ENCODE measurements at regions not wholly inside any gene's neighbourhood (a gene's known extent, or its start where the extent isn't known, plus 50 kb on each side); places are given as distances from the start of the nearest gene placed in this dataset.

GRCh38 chr3:18888819-18889218 is 259.5 kb upstream of the KCNH8 start:
- Histone ChIP-seq H3K4me1 (replicated peaks; ENCODE audit: insufficient read depth) (no peaks in the 10 kb centered on the region), H3K9me3 (ENCODE audit: insufficient read depth, low read depth) (no peaks in the 10 kb centered on the region; the same call in 1 of the 2 replicates), H3K36me3 (ENCODE audit: low read depth) (no peaks in the 10 kb centered on the region), H4K20me1 (ENCODE audit: insufficient read depth) (no peaks in the 10 kb centered on the region), H3K79me2 (ENCODE audit: low read depth) (no peaks in the 10 kb centered on the region), H2AFZ (no peak overlapping the region), H3K9me2 (ENCODE audit: insufficient read depth) (no peaks in the 10 kb centered on the region), H3F3A (ENCODE audit: insufficient read depth, low read depth) (no peaks in the 10 kb centered on the region), H3K27ac (no peak overlapping the region), H3K27me3 (ENCODE audit: insufficient read depth, low read depth) (no peaks in the 10 kb centered on the region), H3K4me3 (no peak overlapping the region), H3K4me2 (no peak overlapping the region)
- no peak for TF ChIP-seq EZH2 (IDR thresholded peaks at IDR 0.05; ENCODE audit: low read depth)
- ChIA-PET CTCF (no interaction called here), POLR2A (ENCODE audit: unreplicated experiment) (no interaction called here)
- no peak for DNase-seq
- no TSS peak for BruUV-seq (replicated peaks)
- intact Hi-C loops (cut with micrococcal nuclease; ENCODE audit: unreplicated experiment): no loop called here

- ChIA-PET POLR2A (ENCODE audit: unreplicated experiment) (no interaction called here), CTCF (no interaction called here)
- no peaks in the 10 kb centered on the region for H3K4me1 ChIP-seq (replicated peaks; ENCODE audit: insufficient read depth)
- TF ChIP-seq EZH2 (IDR thresholded peaks at IDR 0.05; ENCODE audit: low read depth) (no peak), CTCF (conservative IDR thresholded peaks at IDR 0.05) (no peak)
- no peaks in the 10 kb centered on the region for H3F3A ChIP-seq (ENCODE audit: insufficient read depth, low read depth)
- intact Hi-C loops (cut with micrococcal nuclease; ENCODE audit: unreplicated experiment): no loop called here
- H3K79me2 ChIP-seq (ENCODE audit: low read depth): no peaks in the 10 kb centered on the region
- H3K27me3 ChIP-seq (ENCODE audit: insufficient read depth, low read depth): no peaks in the 10 kb centered on the region
- H3K9me3 ChIP-seq (ENCODE audit: insufficient read depth, low read depth): no peaks in the 10 kb centered on the region; the same call in 1 of the 2 replicates
- H3K36me3 ChIP-seq (ENCODE audit: low read depth): no peaks in the 10 kb centered on the region
- no peak overlapping the region for H3K4me2 ChIP-seq
- no peaks in the 10 kb centered on the region for H4K20me1 ChIP-seq (ENCODE audit: insufficient read depth)
- H3K4me3 ChIP-seq: no peak overlapping the region
- no peaks in the 10 kb centered on the region for H3K9me2 ChIP-seq (ENCODE audit: insufficient read depth)
- BruUV-seq (replicated peaks): no TSS peak
- no peak overlapping the region for H3K27ac ChIP-seq
- DNase-seq: no peak
- H2AFZ ChIP-seq: no peak overlapping the region
These were observed 259.9 kb upstream of the KCNH8 start for GRCh38 chr3:18888370-18888769.

GRCh38 chr3:18886331-18886730 is 262.0 kb upstream of the KCNH8 start:
- DNase-seq: no peak
- no peak overlapping the region for H2AFZ ChIP-seq
- H3K9me3 ChIP-seq (ENCODE audit: insufficient read depth, low read depth): no peaks in the 10 kb centered on the region; the same call in 1 of the 2 replicates
- TF ChIP-seq EZH2 (IDR thresholded peaks at IDR 0.05; ENCODE audit: low read depth) (no peak), CTCF (conservative IDR thresholded peaks at IDR 0.05) (no peak)
- ChIA-PET POLR2A (ENCODE audit: unreplicated experiment) (no interaction called here), CTCF (no interaction called here)
- BruUV-seq (replicated peaks): no TSS peak
- no peaks in the 10 kb centered on the region for H3F3A ChIP-seq (ENCODE audit: insufficient read depth, low read depth)
- H3K36me3 ChIP-seq (ENCODE audit: low read depth): no peaks in the 10 kb centered on the region
- no peak overlapping the region for H3K27ac ChIP-seq
- no peaks in the 10 kb centered on the region for H3K4me1 ChIP-seq (replicated peaks; ENCODE audit: insufficient read depth)
- H3K9me2 ChIP-seq (ENCODE audit: insufficient read depth): no peaks in the 10 kb centered on the region
- H3K4me3 ChIP-seq: no peak overlapping the region
- no peak overlapping the region for H3K4me2 ChIP-seq
- no peaks in the 10 kb centered on the region for H3K27me3 ChIP-seq (ENCODE audit: insufficient read depth, low read depth)
- intact Hi-C loops (cut with micrococcal nuclease; ENCODE audit: unreplicated experiment): no loop called here
- no peaks in the 10 kb centered on the region for H4K20me1 ChIP-seq (ENCODE audit: insufficient read depth)
- H3K79me2 ChIP-seq (ENCODE audit: low read depth): no peaks in the 10 kb centered on the region

GRCh38 chr3:18885612-18886011 is 262.7 kb upstream of the KCNH8 start:
- DNase-seq: no peak
- Histone ChIP-seq H3K4me2 (no peak overlapping the region), H3K27me3 (ENCODE audit: insufficient read depth, low read depth) (no peaks in the 10 kb centered on the region), H3K36me3 (ENCODE audit: low read depth) (no peaks in the 10 kb centered on the region), H4K20me1 (ENCODE audit: insufficient read depth) (no peaks in the 10 kb centered on the region), H3K9me3 (ENCODE audit: insufficient read depth, low read depth) (no peaks in the 10 kb centered on the region; the same call in 1 of the 2 replicates), H3K9me2 (ENCODE audit: insufficient read depth) (no peaks in the 10 kb centered on the region), H3K79me2 (ENCODE audit: low read depth) (no peaks in the 10 kb centered on the region), H3F3A (ENCODE audit: insufficient read depth, low read depth) (no peaks in the 10 kb centered on the region), H3K4me3 (no peak overlapping the region), H2AFZ (no peak overlapping the region), H3K4me1 (replicated peaks; ENCODE audit: insufficient read depth) (no peaks in the 10 kb centered on the region), H3K27ac (no peak overlapping the region)
- intact Hi-C loops (cut with micrococcal nuclease; ENCODE audit: unreplicated experiment): no loop called here
- TF ChIP-seq CTCF (conservative IDR thresholded peaks at IDR 0.05): no peak
- BruUV-seq (replicated peaks): no TSS peak
- POLR2A ChIA-PET (ENCODE audit: unreplicated experiment): no interaction called here
- CTCF ChIA-PET: no interaction called here
